ENCODE measurements at regions not wholly inside any gene's neighbourhood (a gene's known extent, or its start where the extent isn't known, plus 50 kb on each side); places are given as distances from the start of the nearest gene placed in this dataset.

DNA sequence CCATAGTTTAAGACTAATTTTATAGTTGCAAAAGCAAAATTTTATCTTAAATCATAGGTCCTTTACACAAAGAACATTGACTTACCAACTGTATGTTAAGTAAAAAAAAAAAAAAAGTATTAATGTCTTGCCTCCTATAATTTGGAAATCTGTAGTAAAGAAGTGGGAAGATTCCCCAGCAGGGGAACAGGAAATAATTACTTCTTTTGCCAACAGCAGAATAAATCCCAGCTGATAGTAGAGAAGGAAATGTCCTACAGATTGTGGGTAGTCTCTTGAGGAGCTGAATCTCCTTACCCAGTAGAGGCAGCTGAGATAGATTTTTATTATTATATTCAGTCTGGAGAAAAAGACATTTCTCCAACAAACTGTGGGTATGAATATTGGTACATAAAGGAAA, 193.7 kb downstream of the SLC6A15 start:
- TF ChIP-seq, protein P1, sequence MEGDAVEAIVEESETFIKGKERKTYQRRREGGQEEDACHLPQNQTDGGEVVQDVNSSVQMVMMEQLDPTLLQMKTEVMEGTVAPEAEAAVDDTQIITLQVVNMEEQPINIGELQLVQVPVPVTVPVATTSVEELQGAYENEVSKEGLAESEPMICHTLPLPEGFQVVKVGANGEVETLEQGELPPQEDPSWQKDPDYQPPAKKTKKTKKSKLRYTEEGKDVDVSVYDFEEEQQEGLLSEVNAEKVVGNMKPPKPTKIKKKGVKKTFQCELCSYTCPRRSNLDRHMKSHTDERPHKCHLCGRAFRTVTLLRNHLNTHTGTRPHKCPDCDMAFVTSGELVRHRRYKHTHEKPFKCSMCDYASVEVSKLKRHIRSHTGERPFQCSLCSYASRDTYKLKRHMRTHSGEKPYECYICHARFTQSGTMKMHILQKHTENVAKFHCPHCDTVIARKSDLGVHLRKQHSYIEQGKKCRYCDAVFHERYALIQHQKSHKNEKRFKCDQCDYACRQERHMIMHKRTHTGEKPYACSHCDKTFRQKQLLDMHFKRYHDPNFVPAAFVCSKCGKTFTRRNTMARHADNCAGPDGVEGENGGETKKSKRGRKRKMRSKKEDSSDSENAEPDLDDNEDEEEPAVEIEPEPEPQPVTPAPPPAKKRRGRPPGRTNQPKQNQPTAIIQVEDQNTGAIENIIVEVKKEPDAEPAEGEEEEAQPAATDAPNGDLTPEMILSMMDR (IDR thresholded peaks at IDR 0.05; ENCODE audit: unreplicated experiment), result no peak
- no peak for DNase-seq (ENCODE audit: unreplicated experiment)
- Mint-ChIP-seq H3K9me3 (ENCODE audit: unreplicated experiment) (no peaks in the 10 kb centered on the region), H3K4me1 (ENCODE audit: insufficient read depth, unreplicated experiment) (peaks cover 8% of the 10 kb centered on the region), H3K36me3 (ENCODE audit: insufficient read depth, unreplicated experiment) (no peaks in the 10 kb centered on the region), H3K27me3 (ENCODE audit: insufficient read depth, unreplicated experiment) (no peaks in the 10 kb centered on the region), H3K4me3 (ENCODE audit: unreplicated experiment) (no peak overlapping the region), H3K27ac (ENCODE audit: low read depth, unreplicated experiment) (no peak overlapping the region)
- intact Hi-C loops (cut with micrococcal nuclease), result no loop called here
- CTCF ChIA-PET, result interaction anchor here (0.6 kb wide), 1 partner anchor 57 kb away, joined by 3 read pairs; no protein-coding TSS in a partner anchor
- POLR2A ChIA-PET, result no interaction called here
- BruUV-seq (replicated peaks), result no TSS peak

DNA sequence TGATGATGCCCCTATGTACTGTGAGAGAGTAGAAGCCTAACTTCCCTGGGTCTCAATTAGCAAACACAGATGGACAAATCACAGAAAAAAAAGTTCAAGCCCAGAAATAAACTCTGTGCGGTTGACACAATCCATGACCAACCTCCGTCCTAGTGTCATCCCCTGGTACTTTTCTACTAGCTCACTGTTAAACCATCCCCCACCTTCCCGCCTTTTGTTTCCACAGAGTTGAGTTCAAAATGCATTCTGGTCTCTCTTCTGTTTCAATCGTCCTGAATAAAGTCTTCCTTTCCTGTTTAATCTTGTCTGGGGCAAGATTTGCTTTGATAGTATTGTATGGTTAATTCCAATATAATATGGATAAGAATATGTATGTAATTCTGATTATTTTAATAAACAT, 199.9 kb downstream of the SLC6A15 start:
- no peak overlapping the region for H3K27ac Mint-ChIP-seq (ENCODE audit: low read depth, unreplicated experiment)
- H3K36me3 Mint-ChIP-seq (ENCODE audit: insufficient read depth, unreplicated experiment), result no peaks in the 10 kb centered on the region
- H3K4me3 Mint-ChIP-seq (ENCODE audit: unreplicated experiment), result no peak overlapping the region
- CTCF ChIA-PET, result no interaction called here
- no peaks in the 10 kb centered on the region for H3K27me3 Mint-ChIP-seq (ENCODE audit: insufficient read depth, unreplicated experiment)
- TF ChIP-seq, protein P1 (IDR thresholded peaks at IDR 0.05; ENCODE audit: unreplicated experiment), result no peak
- intact Hi-C loops (cut with micrococcal nuclease), result no loop called here
- BruUV-seq (replicated peaks), result no TSS peak
- H3K4me1 Mint-ChIP-seq (ENCODE audit: insufficient read depth, unreplicated experiment), result peaks cover 8% of the 10 kb centered on the region
- H3K9me3 Mint-ChIP-seq (ENCODE audit: unreplicated experiment), result no peaks in the 10 kb centered on the region
- no peak for DNase-seq (ENCODE audit: unreplicated experiment)
- POLR2A ChIA-PET, result no interaction called here

DNA sequence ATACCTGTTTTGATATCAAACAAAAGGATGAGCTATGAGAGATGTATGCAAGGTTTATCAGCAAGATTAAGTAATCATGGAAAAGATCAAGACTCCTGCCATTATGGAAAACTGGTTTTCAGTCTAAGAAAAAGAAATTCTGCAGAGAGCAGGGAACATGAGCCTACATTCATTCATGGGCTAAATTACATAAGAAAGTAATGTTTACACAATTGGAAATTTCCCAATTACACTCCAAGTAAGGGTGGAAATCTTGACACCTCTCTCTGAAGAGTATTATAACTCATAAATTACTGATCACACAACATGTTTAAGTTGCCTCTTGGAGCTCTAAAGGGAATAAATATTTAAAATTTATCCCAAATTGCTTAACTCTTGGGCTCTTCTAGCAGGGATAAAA, 206.2 kb downstream of the SLC6A15 start:
- Mint-ChIP-seq H3K27ac (ENCODE audit: low read depth, unreplicated experiment) (no peak overlapping the region), H3K36me3 (ENCODE audit: insufficient read depth, unreplicated experiment) (no peaks in the 10 kb centered on the region), H3K4me3 (ENCODE audit: unreplicated experiment) (no peak overlapping the region), H3K27me3 (ENCODE audit: insufficient read depth, unreplicated experiment) (no peaks in the 10 kb centered on the region), H3K4me1 (ENCODE audit: insufficient read depth, unreplicated experiment) (peaks cover 6% of the 10 kb centered on the region), H3K9me3 (ENCODE audit: unreplicated experiment) (no peaks in the 10 kb centered on the region)
- ChIA-PET POLR2A (no interaction called here), CTCF (no interaction called here)
- intact Hi-C loops (cut with micrococcal nuclease), result no loop called here
- DNase-seq (ENCODE audit: unreplicated experiment), result no peak
- TF ChIP-seq, protein P1 (IDR thresholded peaks at IDR 0.05; ENCODE audit: unreplicated experiment), result no peak
- BruUV-seq (replicated peaks), result no TSS peak

DNA sequence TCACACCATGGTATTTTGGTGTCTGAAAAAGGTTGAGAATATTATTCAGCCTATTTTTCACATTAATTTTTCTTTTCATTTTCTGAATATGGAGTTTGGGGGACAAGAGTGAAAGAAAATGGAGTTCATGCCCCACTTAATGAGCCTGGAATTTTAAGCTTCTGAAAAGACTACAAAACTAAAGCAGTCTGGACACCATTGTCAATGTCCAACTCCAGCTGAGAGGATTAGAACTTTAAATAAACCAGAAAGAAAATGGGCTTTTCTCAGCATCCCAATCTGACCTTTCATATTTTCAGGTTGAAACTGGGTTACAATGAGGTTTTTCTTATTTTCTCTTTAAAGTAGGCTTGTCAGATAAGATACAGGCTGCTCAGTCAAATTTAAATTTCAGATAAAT, 207.7 kb downstream of the SLC6A15 start:
- no peaks in the 10 kb centered on the region for H3K9me3 Mint-ChIP-seq (ENCODE audit: unreplicated experiment)
- intact Hi-C loops (cut with micrococcal nuclease), result no loop called here
- H3K27ac Mint-ChIP-seq (ENCODE audit: low read depth, unreplicated experiment), result no peak overlapping the region
- H3K36me3 Mint-ChIP-seq (ENCODE audit: insufficient read depth, unreplicated experiment), result no peaks in the 10 kb centered on the region
- no TSS peak for BruUV-seq (replicated peaks)
- H3K4me1 Mint-ChIP-seq (ENCODE audit: insufficient read depth, unreplicated experiment), result peaks cover 6% of the 10 kb centered on the region
- TF ChIP-seq, protein P1 (IDR thresholded peaks at IDR 0.05; ENCODE audit: unreplicated experiment), result no peak
- POLR2A ChIA-PET, result no interaction called here
- H3K4me3 Mint-ChIP-seq (ENCODE audit: unreplicated experiment), result no peak overlapping the region
- DNase-seq (ENCODE audit: unreplicated experiment), result no peak
- no peaks in the 10 kb centered on the region for H3K27me3 Mint-ChIP-seq (ENCODE audit: insufficient read depth, unreplicated experiment)
- CTCF ChIA-PET, result no interaction called here

Data from MCF 10A (cell line).